Activated T-cell treated with anti-CD3 and anti-CD28 coated beads, Interleukin-2, amount 50 U/mL, for 72 hours (primary cell): ENCODE measurements at regions not wholly inside any gene's neighbourhood (a gene's known extent, or its start where the extent isn't known, plus 50 kb on each side); places are given as distances from the start of the nearest gene placed in this dataset.

Experiments used
- ATAC-seq, 2 donors: fragments of 150-1000 bp; cut with Tn5 transposase; replicated peaks in 1 of 2; 2 replicates each; pipeline ENCODE4 v1.10.0; 2021; ENCODE audit warnings: moderate library complexity in 2 of 2, mild to moderate bottlenecking in 1 of 2
- DNase-seq, 2 donors: peaks; one replicate each; pipeline ENCODE4 v3.0.0; 2021 to 2022; ENCODE audit warnings: mixed read lengths in 1 of 2
- H3K27ac Mint-ChIP-seq: one replicate; pipeline ENCODE4 v1.8.0; 2022; ENCODE audit warnings: mild to moderate bottlenecking, moderate library complexity, mixed read lengths
- H3K27me3 Mint-ChIP-seq: one replicate; pipeline ENCODE4 v1.8.0; 2022; ENCODE audit warnings: low read depth, mixed read lengths
- H3K36me3 Mint-ChIP-seq, 2 donors: one replicate each; pipeline ENCODE4 v1.8.0; 2022; ENCODE audit warnings: mixed read lengths in 2 of 2, mild to moderate bottlenecking in 1 of 2; ENCODE audit not compliant: insufficient read depth in 2 of 2
- H3K4me1 Mint-ChIP-seq: one replicate; pipeline ENCODE4 v1.8.0; 2022; ENCODE audit warnings: low read depth, mixed read lengths
- H3K4me3 Mint-ChIP-seq, 2 donors: one replicate each; pipeline ENCODE4 v1.8.0; 2022; ENCODE audit warnings: mild to moderate bottlenecking in 2 of 2, mixed read lengths in 2 of 2, moderate library complexity in 2 of 2
- H3K9me3 Mint-ChIP-seq, 2 donors: one replicate each; pipeline ENCODE4 v1.8.0; 2022; ENCODE audit warnings: mixed read lengths in 2 of 2

DNA sequence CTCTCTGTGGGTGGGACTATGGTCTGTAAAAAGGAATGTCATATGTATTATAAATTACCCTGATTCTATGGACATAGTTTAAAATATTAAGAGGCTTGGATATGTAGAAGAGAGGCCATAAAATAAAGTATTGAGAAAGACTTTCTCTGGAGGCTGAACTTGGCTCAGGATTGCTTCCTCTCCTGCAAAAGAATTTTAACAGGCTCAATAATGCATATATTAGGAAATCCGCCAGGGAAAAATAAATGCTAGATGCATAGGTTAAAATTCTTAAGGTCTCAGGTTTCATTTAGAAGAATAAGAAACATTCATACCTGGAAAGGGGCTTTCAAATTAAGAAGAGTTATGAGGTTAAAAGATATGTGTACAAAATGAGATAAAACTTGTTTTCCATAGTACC is 424.3 kb downstream of the ARAP2 start:
- DNase-seq (no peak), ATAC-seq (no peak)
- H3K4me1 Mint-ChIP-seq: no peaks in the 10 kb centered on the region
- H3K4me3 Mint-ChIP-seq: no peak overlapping the region
- no peak overlapping the region for H3K27ac Mint-ChIP-seq
- peaks cover 0 to 3% of the 10 kb centered on the region in 2 donors for H3K9me3 Mint-ChIP-seq
- H3K36me3 Mint-ChIP-seq: no peaks in the 10 kb centered on the region
- H3K27me3 Mint-ChIP-seq: no peaks in the 10 kb centered on the region

- H3K36me3 Mint-ChIP-seq: no peaks in the 10 kb centered on the region
- H3K27me3 Mint-ChIP-seq: no peaks in the 10 kb centered on the region
- no peak for DNase-seq
- H3K4me1 Mint-ChIP-seq: no peaks in the 10 kb centered on the region
- no peak for ATAC-seq
- H3K9me3 Mint-ChIP-seq: no peaks in the 10 kb centered on the region
- H3K27ac Mint-ChIP-seq: no peak overlapping the region
- H3K4me3 Mint-ChIP-seq: no peak overlapping the region
Observed at GRCh38 chr4:35824231-35824630, 420.1 kb downstream of the ARAP2 start.

GRCh38 chr4:35835893-35836292 is 408.4 kb downstream of the ARAP2 start:
- DNase-seq (no peak), ATAC-seq (no peak)
- H3K27ac Mint-ChIP-seq: no peak overlapping the region
- H3K4me1 Mint-ChIP-seq: no peaks in the 10 kb centered on the region
- H3K4me3 Mint-ChIP-seq: no peak overlapping the region
- peaks cover 0 to 1% of the 10 kb centered on the region in 2 donors for H3K9me3 Mint-ChIP-seq
- H3K36me3 Mint-ChIP-seq: no peaks in the 10 kb centered on the region
- H3K27me3 Mint-ChIP-seq: peaks cover 5% of the 10 kb centered on the region

DNA sequence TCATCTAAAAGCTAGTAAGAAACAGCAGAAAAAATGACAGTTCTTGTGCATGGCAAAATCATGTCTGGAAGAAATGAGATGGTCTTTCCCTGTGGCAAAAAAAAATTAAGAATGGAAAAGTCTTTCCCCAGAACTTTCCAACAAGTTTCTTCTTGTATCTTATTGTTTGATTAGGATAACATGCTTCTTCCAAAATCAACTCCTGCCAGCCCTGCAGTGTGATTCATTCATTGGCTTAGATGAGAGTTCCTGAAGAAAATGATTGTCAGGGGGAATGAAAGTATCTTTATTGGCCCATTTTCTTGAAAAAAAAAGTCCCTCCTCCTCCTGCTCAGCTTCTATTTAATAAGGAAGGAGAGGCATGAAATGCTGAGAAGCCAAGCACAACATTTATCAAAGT is 407.7 kb downstream of the ARAP2 start:
- H3K9me3 Mint-ChIP-seq: peaks cover 0 to 1% of the 10 kb centered on the region in 2 donors
- ATAC-seq (no peak), DNase-seq (no peak)
- peaks cover 5% of the 10 kb centered on the region for H3K27me3 Mint-ChIP-seq
- H3K27ac Mint-ChIP-seq: no peak overlapping the region
- no peak overlapping the region for H3K4me3 Mint-ChIP-seq
- no peaks in the 10 kb centered on the region for H3K36me3 Mint-ChIP-seq
- H3K4me1 Mint-ChIP-seq: no peaks in the 10 kb centered on the region

DNA sequence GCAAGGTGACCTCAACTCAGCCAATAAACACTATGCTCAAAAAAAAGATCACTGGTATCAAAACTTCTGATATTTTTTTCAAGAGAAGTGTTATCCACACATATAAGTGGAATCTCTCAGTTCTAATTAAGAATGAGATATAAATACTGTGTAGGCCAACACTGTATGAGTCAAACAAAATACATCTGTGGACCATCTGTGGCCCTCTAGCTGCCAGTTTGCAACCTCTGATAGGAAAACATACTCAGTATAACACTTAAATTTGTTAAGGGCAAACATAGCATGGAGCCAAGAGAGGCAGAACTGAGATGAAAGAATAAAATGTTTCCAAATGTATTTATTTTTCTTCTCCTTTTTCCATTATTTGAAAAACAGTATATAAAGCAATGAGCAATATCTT is 377.3 kb downstream of the ARAP2 start:
- no peak for DNase-seq
- no peak for ATAC-seq
- no peaks in the 10 kb centered on the region for H3K4me1 Mint-ChIP-seq
- H3K27ac Mint-ChIP-seq: no peak overlapping the region
- H3K36me3 Mint-ChIP-seq: no peaks in the 10 kb centered on the region
- no peaks in the 10 kb centered on the region for H3K27me3 Mint-ChIP-seq
- H3K9me3 Mint-ChIP-seq: no peaks in the 10 kb centered on the region
- H3K4me3 Mint-ChIP-seq: no peak overlapping the region

GRCh38 chr4:35872273-35872672 is 372.0 kb downstream of the ARAP2 start:
- no peak overlapping the region for H3K4me3 Mint-ChIP-seq
- H3K27me3 Mint-ChIP-seq: no peaks in the 10 kb centered on the region
- H3K27ac Mint-ChIP-seq: no peak overlapping the region
- DNase-seq (no peak), ATAC-seq (no peak)
- H3K4me1 Mint-ChIP-seq: no peaks in the 10 kb centered on the region
- H3K36me3 Mint-ChIP-seq: no peaks in the 10 kb centered on the region
- peaks cover 0 to 2% of the 10 kb centered on the region in 2 donors for H3K9me3 Mint-ChIP-seq

DNA sequence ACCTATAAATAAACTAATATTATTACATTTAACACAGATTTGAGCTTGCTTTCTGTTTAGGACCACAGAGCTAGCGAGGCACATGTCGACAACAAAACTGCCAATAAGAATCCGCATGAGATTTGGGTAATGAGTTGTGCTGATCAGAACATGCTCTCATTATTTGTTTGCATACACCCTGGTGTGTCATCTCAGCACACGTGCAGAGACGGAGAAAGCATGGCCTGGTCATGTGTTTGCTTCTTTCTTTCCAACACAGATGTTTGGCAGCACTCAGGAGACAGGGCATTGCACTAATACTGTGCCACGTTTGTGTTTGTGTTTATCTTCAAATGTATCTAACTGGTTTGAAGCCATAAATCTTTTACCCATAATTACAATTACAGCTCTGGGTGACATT is 364.8 kb downstream of the ARAP2 start:
- Mint-ChIP-seq H3K36me3 (no peaks in the 10 kb centered on the region), H3K4me3 (no peak overlapping the region), H3K4me1 (no peaks in the 10 kb centered on the region), H3K9me3 (peaks cover 0 to 2% of the 10 kb centered on the region in 2 donors), H3K27ac (no peak overlapping the region), H3K27me3 (peaks cover 6% of the 10 kb centered on the region)
- DNase-seq (no peak), ATAC-seq (no peak)

DNA sequence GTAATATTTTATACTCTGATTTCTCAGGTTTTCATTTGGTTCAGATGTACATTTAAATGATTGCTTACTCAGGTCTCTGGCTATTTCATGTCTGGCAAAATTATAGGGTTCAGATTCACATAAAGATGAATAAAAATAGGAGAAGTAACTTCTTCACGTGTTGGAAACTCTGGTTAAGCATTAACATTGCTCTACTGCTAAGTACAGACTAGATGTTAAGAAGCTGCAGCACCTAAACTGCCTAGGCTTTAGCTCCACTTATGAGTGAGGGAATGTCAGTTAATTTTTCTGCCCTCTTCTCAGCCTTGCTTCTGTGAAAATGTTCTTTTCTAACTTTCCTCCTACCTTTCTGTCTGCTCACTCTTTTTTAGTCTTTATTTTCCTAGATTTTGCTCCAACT is 361.2 kb downstream of the ARAP2 start:
- H3K27me3 Mint-ChIP-seq: peaks cover 6% of the 10 kb centered on the region
- H3K27ac Mint-ChIP-seq: no peak overlapping the region
- no peak overlapping the region for H3K4me3 Mint-ChIP-seq
- no peaks in the 10 kb centered on the region for H3K4me1 Mint-ChIP-seq
- H3K9me3 Mint-ChIP-seq: no peaks in the 10 kb centered on the region
- DNase-seq: no peak
- ATAC-seq: no peak
- no peaks in the 10 kb centered on the region for H3K36me3 Mint-ChIP-seq

GRCh38 chr4:35884714-35885480 is 359.4 kb downstream of the ARAP2 start:
- no peak overlapping the region for H3K27ac Mint-ChIP-seq
- H3K9me3 Mint-ChIP-seq: no peaks in the 10 kb centered on the region
- peaks cover 6% of the 10 kb centered on the region for H3K27me3 Mint-ChIP-seq

GRCh38 chr4:35897808-35898207 is 346.5 kb downstream of the ARAP2 start:
- peaks cover 0 to 7% of the 10 kb centered on the region in 2 donors for H3K9me3 Mint-ChIP-seq
- H3K27me3 Mint-ChIP-seq: peaks cover 18% of the 10 kb centered on the region
- DNase-seq (no peak), ATAC-seq (no peak)
- no peaks in the 10 kb centered on the region for H3K4me1 Mint-ChIP-seq
- no peak overlapping the region for H3K4me3 Mint-ChIP-seq
- H3K36me3 Mint-ChIP-seq: no peaks in the 10 kb centered on the region
- H3K27ac Mint-ChIP-seq: no peak overlapping the region

More at GRCh38 chr4:35884714-35885480, 359.4 kb downstream of the ARAP2 start:
- DNase-seq: no peak
- H3K4me3 Mint-ChIP-seq: no peak overlapping the region
- no peaks in the 10 kb centered on the region for H3K4me1 Mint-ChIP-seq
- no peaks in the 10 kb centered on the region for H3K36me3 Mint-ChIP-seq
- ATAC-seq: no peak

DNA sequence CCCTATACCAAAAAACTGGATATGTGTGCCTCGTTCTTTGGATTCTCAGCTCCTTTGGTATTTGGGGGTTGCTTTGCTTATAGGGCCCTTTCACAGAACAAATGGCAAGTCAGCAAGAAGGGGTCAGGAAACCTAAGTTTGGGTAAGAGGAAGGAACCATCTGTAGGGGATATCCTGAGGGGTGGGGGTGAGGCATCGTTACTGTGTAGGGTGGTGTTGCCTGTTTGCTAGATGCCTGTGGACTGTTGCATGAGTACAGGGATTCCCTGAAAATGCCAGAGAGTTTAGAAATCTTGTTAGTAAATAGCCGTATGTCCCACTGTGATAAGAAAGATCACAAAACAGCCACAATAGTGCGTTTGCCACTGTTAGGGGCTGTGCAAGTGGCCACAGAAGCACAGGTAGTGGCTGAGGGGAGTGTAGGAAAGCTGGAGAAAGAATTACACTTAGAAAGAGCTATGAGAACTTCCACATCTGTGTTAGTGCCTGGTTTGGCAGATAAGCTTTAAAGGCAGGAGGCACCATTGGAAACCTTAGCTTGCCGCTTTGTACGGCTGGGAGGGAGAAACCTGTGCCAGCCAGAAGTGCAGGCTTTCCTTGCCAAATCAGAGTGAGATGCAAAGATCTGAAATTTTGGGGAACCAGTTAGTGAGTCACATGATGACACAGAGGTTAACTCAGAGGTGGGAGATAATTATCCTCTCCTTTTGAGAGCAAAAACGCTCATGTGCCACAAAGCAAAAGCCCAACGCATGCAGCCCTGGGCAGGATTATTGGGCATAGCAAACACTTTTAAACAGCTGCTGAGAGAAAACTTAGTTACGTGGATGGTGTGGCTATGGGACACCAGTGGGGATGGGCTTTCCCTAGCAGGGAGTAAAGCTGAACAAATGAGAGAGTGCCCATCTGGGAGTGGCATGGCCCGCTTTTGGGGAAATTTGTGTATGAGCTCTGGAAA is 343.7 kb downstream of the ARAP2 start:
- ATAC-seq (no peak), DNase-seq (no peak)
- no peak overlapping the region for H3K4me3 Mint-ChIP-seq
- H3K9me3 Mint-ChIP-seq: peaks cover 0 to 5% of the 10 kb centered on the region in 2 donors
- no peak overlapping the region for H3K27ac Mint-ChIP-seq
- peaks cover 14% of the 10 kb centered on the region for H3K27me3 Mint-ChIP-seq
- H3K36me3 Mint-ChIP-seq: no peaks in the 10 kb centered on the region
- H3K4me1 Mint-ChIP-seq: no peaks in the 10 kb centered on the region

- DNase-seq: no peak
- no peak for ATAC-seq
- Mint-ChIP-seq H3K27ac (no peak overlapping the region), H3K36me3 (no peaks in the 10 kb centered on the region), H3K4me3 (no peak overlapping the region), H3K4me1 (no peaks in the 10 kb centered on the region), H3K27me3 (peaks cover 15% of the 10 kb centered on the region), H3K9me3 (peaks cover 0 to 2% of the 10 kb centered on the region in 2 donors)
Observed at GRCh38 chr4:35912174-35912573, 332.1 kb downstream of the ARAP2 start.

- no peaks in the 10 kb centered on the region for H3K4me1 Mint-ChIP-seq
- H3K36me3 Mint-ChIP-seq: no peaks in the 10 kb centered on the region
- peaks cover 9% of the 10 kb centered on the region for H3K27me3 Mint-ChIP-seq
- H3K9me3 Mint-ChIP-seq: no peaks in the 10 kb centered on the region
- ATAC-seq (no peak), DNase-seq (no peak)
- no peak overlapping the region for H3K4me3 Mint-ChIP-seq
- no peak overlapping the region for H3K27ac Mint-ChIP-seq
Observed at GRCh38 chr4:35918491-35918977, 325.8 kb downstream of the ARAP2 start.
